ENCODE measurements at regions not wholly inside any gene's neighbourhood (a gene's known extent, or its start where the extent isn't known, plus 50 kb on each side); places are given as distances from the start of the nearest gene placed in this dataset.

DNA sequence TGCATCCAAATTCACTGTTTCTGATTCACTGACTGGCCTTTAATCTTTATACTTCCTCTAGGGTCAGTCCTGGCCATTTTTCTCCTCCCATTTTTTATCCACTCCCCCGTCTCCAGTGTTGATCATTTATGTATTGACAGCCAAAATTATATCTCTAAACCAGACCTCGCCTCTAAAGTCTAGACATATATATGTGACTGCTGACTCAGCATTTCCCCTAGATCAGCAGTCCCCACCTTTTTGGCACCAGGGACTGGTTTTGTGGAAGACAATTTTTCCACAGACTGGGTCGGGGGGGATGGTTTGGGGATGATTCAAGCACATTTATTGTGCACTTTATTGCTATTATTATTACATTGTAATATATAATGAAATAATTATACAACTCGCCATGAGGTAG lies 88.3 kb upstream of the DAAM1 start:
- peaks cover 16% of the 10 kb centered on the region for H3K4me1 ChIP-seq
- no peak for DNase-seq
- no peaks in the 10 kb centered on the region for H3K27me3 Mint-ChIP-seq (ENCODE audit: insufficient read depth, unreplicated experiment)
- no peaks in the 10 kb centered on the region for H3K36me3 ChIP-seq (ENCODE audit: control insufficient read depth, insufficient read depth, low read length)
- no peaks in the 10 kb centered on the region for H3K9me3 ChIP-seq
- H3K4me3 ChIP-seq (ENCODE audit: low read depth, low read length) = no peak overlapping the region
- H3K27ac Mint-ChIP-seq (ENCODE audit: unreplicated experiment) = no peak overlapping the region
- no peaks in the 10 kb centered on the region for H3K4me1 Mint-ChIP-seq (ENCODE audit: low read depth, unreplicated experiment)
- TF ChIP-seq, protein P1, sequence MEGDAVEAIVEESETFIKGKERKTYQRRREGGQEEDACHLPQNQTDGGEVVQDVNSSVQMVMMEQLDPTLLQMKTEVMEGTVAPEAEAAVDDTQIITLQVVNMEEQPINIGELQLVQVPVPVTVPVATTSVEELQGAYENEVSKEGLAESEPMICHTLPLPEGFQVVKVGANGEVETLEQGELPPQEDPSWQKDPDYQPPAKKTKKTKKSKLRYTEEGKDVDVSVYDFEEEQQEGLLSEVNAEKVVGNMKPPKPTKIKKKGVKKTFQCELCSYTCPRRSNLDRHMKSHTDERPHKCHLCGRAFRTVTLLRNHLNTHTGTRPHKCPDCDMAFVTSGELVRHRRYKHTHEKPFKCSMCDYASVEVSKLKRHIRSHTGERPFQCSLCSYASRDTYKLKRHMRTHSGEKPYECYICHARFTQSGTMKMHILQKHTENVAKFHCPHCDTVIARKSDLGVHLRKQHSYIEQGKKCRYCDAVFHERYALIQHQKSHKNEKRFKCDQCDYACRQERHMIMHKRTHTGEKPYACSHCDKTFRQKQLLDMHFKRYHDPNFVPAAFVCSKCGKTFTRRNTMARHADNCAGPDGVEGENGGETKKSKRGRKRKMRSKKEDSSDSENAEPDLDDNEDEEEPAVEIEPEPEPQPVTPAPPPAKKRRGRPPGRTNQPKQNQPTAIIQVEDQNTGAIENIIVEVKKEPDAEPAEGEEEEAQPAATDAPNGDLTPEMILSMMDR (IDR thresholded peaks at IDR 0.05; ENCODE audit: insufficient read depth in 1 of 2, low read depth in 1 of 2, low read length in 1 of 2, severe bottlenecking in 1 of 2, unreplicated experiment in 1 of 2) = no peak
- BruUV-seq (replicated peaks) = no TSS peak
- H3K9me3 Mint-ChIP-seq (ENCODE audit: unreplicated experiment) = peaks cover 11% of the 10 kb centered on the region
- POLR2A ChIA-PET = no interaction called here
- CTCF ChIA-PET = no interaction called here
- intact Hi-C loops (cut with micrococcal nuclease; ENCODE audit: unreplicated experiment) = no loop called here
- no peaks in the 10 kb centered on the region for H3K27me3 ChIP-seq (replicated peaks; ENCODE audit: control insufficient read depth, insufficient read depth, low read length)
- H3K4me3 Mint-ChIP-seq (ENCODE audit: unreplicated experiment) = no peak overlapping the region
- H3K36me3 Mint-ChIP-seq (ENCODE audit: insufficient read depth, unreplicated experiment) = no peaks in the 10 kb centered on the region

DNA sequence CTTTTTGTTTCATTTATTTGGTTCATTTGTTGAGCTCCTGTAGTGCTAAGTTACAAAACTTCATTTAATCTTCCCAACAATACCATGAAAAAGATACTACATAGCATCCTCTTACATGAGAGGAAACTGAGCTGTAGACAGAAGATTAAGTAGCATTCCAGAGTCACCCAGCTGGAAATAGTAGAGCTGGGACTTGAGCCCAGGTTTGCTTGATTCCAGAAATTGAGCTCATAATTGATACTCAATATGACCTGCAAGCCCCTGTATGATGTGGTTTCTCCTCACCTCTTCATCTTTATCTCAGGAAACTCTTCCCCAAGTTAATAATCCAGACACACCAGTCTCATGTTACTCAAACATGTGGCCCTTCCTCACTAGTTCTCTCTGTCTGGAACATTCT lies 87.0 kb upstream of the DAAM1 start:
- no peak overlapping the region for H3K4me3 Mint-ChIP-seq (ENCODE audit: unreplicated experiment)
- DNase-seq = no peak
- H3K27ac Mint-ChIP-seq (ENCODE audit: unreplicated experiment) = no peak overlapping the region
- CTCF ChIA-PET = no interaction called here
- no TSS peak for BruUV-seq (replicated peaks)
- H3K4me1 Mint-ChIP-seq (ENCODE audit: low read depth, unreplicated experiment) = no peaks in the 10 kb centered on the region
- Histone ChIP-seq H3K36me3 (ENCODE audit: control insufficient read depth, insufficient read depth, low read length) (no peaks in the 10 kb centered on the region), H3K4me1 (peaks cover 16% of the 10 kb centered on the region), H3K4me3 (ENCODE audit: low read depth, low read length) (no peak overlapping the region), H3K9me3 (no peaks in the 10 kb centered on the region), H3K27me3 (replicated peaks; ENCODE audit: control insufficient read depth, insufficient read depth, low read length) (no peaks in the 10 kb centered on the region)
- TF ChIP-seq, protein P1 (IDR thresholded peaks at IDR 0.05; ENCODE audit: insufficient read depth in 1 of 2, low read depth in 1 of 2, low read length in 1 of 2, severe bottlenecking in 1 of 2, unreplicated experiment in 1 of 2) = no peak
- H3K27me3 Mint-ChIP-seq (ENCODE audit: insufficient read depth, unreplicated experiment) = no peaks in the 10 kb centered on the region
- POLR2A ChIA-PET = no interaction called here
- H3K36me3 Mint-ChIP-seq (ENCODE audit: insufficient read depth, unreplicated experiment) = no peaks in the 10 kb centered on the region
- H3K9me3 Mint-ChIP-seq (ENCODE audit: unreplicated experiment) = peaks cover 11% of the 10 kb centered on the region
- intact Hi-C loops (cut with micrococcal nuclease; ENCODE audit: unreplicated experiment) = no loop called here

DNA sequence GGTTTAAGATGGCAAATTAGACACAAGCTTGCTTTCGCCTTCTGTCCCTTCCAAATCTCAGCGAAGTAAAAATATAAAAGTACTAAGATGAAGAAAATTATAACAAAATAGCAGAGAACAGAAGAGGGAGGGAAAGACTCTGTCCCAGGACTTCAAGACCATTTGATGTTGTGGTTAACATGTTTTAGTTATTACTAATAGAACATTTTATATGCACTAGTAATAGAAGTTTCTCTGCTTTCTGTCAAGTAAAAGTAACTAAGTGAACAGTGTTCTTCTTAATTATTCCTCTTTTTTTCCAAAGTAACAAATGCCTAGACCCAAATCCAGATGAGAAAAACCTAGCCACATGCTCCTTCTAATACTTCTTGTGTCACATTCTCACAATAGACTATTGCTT lies 85.1 kb upstream of the DAAM1 start:
- Mint-ChIP-seq H3K4me3 (ENCODE audit: unreplicated experiment) (no peak overlapping the region), H3K27ac (ENCODE audit: unreplicated experiment) (no peak overlapping the region), H3K4me1 (ENCODE audit: low read depth, unreplicated experiment) (no peaks in the 10 kb centered on the region), H3K9me3 (ENCODE audit: unreplicated experiment) (peaks cover 11% of the 10 kb centered on the region), H3K27me3 (ENCODE audit: insufficient read depth, unreplicated experiment) (no peaks in the 10 kb centered on the region), H3K36me3 (ENCODE audit: insufficient read depth, unreplicated experiment) (no peaks in the 10 kb centered on the region)
- CTCF ChIA-PET = no interaction called here
- H3K9me3 ChIP-seq = no peaks in the 10 kb centered on the region
- H3K27me3 ChIP-seq (replicated peaks; ENCODE audit: control insufficient read depth, insufficient read depth, low read length) = no peaks in the 10 kb centered on the region
- no peak overlapping the region for H3K4me3 ChIP-seq (ENCODE audit: low read depth, low read length)
- no peak for DNase-seq
- TF ChIP-seq, protein P1 (IDR thresholded peaks at IDR 0.05; ENCODE audit: insufficient read depth in 1 of 2, low read depth in 1 of 2, low read length in 1 of 2, severe bottlenecking in 1 of 2, unreplicated experiment in 1 of 2) = no peak
- intact Hi-C loops (cut with micrococcal nuclease; ENCODE audit: unreplicated experiment) = no loop called here
- H3K4me1 ChIP-seq = peaks cover 9% of the 10 kb centered on the region
- no TSS peak for BruUV-seq (replicated peaks)
- POLR2A ChIA-PET = no interaction called here
- H3K36me3 ChIP-seq (ENCODE audit: control insufficient read depth, insufficient read depth, low read length) = no peaks in the 10 kb centered on the region
